HuH-7.5 (cell line): ENCODE measurements at regions not wholly inside any gene's neighbourhood (a gene's known extent, or its start where the extent isn't known, plus 50 kb on each side); places are given as distances from the start of the nearest gene placed in this dataset.

Source experiments
- DNase-seq: peaks from one replicate; pipeline ENCODE4 v3.0.0; 2011; ENCODE audit warnings: low spot score

- DNase-seq = no peak
These were observed 101.8 kb upstream of the TAC1 start for GRCh38 chr7:97630116-97630515.

- no peak for DNase-seq
These were observed 96.3 kb upstream of the TAC1 start for GRCh38 chr7:97635622-97636021.

GRCh38 chr7:97639036-97639435 lies 92.8 kb upstream of the TAC1 start:
- no peak for DNase-seq

GRCh38 chr7:97659363-97660045 lies 72.4 kb upstream of the TAC1 start:
- DNase-seq = no peak

GRCh38 chr7:97667359-97667758 lies 64.5 kb upstream of the TAC1 start:
- DNase-seq = no peak

GRCh38 chr7:97671571-97671970 lies 60.3 kb upstream of the TAC1 start:
- no peak for DNase-seq

GRCh38 chr7:97680622-97681021 lies 51.3 kb upstream of the TAC1 start:
- DNase-seq = no peak
